WTC11 (cell line): ENCODE measurements at regions not wholly inside any gene's neighbourhood (a gene's known extent, or its start where the extent isn't known, plus 50 kb on each side); places are given as distances from the start of the nearest gene placed in this dataset.

Experiments
- ELF4 ChIP-seq: sonication (generic); formaldehyde crosslinking; IDR thresholded peaks from 2 replicates; pipeline ENCODE4 v1.8.1; 2022; ENCODE audit warnings: low read depth, mild to moderate bottlenecking, moderate library complexity, missing genetic modification reagents
- TEAD4 ChIP-seq: sonication (generic); formaldehyde crosslinking; IDR thresholded peaks from 2 replicates; pipeline ENCODE4 v1.8.0; 2022; ENCODE audit warnings: mild to moderate bottlenecking, missing genetic modification reagents
- TF ChIP-seq, protein P1 (sequence below): fragments of 200-600 bp; IDR thresholded peaks from 2 replicates; pipeline ENCODE4 v1.8.0; 2022; ENCODE audit warnings: antibody characterized with exemption

DNA sequence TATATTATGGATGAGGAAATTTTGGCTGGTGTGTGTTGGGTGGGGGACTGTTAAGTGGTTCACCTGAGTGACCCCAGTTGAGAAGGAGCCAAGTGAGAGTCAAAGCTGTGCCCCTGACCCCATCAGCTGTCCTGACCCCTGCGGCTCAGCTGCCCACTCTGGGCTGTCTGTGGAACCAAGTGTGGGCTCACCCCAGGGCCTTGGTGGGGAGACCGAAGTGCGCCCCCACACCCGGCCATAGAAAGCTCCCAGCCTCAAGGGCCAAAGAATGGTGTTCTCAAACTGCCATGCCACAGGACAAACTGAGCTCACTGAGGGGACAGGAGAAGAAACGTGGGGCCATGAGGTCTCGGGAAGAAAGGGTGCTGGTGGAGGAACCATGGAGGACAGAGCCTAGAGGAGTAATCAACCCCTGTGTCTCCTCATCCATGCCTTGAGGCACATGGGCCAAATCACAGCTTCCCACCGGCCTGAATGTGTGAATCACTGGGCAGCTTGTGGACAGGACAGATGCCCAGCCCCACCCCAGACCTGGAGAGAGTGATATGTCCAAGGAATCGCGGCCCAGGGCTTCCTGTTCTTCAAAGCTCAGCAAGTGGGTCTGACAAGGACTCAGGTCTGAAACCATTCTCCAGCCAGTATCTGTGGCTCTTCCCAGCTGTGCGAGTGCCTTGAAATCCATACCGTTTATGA lies 86.2 kb upstream of the CACUL1 start:
- TF ChIP-seq ELF4 (CRISPR knock-in tag) = no peak
- TF ChIP-seq, protein P1, sequence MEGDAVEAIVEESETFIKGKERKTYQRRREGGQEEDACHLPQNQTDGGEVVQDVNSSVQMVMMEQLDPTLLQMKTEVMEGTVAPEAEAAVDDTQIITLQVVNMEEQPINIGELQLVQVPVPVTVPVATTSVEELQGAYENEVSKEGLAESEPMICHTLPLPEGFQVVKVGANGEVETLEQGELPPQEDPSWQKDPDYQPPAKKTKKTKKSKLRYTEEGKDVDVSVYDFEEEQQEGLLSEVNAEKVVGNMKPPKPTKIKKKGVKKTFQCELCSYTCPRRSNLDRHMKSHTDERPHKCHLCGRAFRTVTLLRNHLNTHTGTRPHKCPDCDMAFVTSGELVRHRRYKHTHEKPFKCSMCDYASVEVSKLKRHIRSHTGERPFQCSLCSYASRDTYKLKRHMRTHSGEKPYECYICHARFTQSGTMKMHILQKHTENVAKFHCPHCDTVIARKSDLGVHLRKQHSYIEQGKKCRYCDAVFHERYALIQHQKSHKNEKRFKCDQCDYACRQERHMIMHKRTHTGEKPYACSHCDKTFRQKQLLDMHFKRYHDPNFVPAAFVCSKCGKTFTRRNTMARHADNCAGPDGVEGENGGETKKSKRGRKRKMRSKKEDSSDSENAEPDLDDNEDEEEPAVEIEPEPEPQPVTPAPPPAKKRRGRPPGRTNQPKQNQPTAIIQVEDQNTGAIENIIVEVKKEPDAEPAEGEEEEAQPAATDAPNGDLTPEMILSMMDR = no peak
- TF ChIP-seq TEAD4 (CRISPR knock-in tag) = no peak
